Right kidney (tissue), 1 donor: ENCODE measurements at regions not wholly inside any gene's neighbourhood (a gene's known extent, or its start where the extent isn't known, plus 50 kb on each side); places are given as distances from the start of the nearest gene placed in this dataset.

Experiments
- DNase-seq: peaks from one replicate; pipeline ENCODE4 v3.0.0-alpha.2; 2016

- DNase-seq, result no peak
Measured at GRCh38 chr13:76656056-76656455, 230.1 kb downstream of the KCTD12 start.

- DNase-seq, result no peak
Measured at GRCh38 chr13:76654263-76654662, 231.9 kb downstream of the KCTD12 start.

GRCh38 chr13:76651286-76651685 is 234.9 kb downstream of the KCTD12 start:
- DNase-seq, result no peak

DNA sequence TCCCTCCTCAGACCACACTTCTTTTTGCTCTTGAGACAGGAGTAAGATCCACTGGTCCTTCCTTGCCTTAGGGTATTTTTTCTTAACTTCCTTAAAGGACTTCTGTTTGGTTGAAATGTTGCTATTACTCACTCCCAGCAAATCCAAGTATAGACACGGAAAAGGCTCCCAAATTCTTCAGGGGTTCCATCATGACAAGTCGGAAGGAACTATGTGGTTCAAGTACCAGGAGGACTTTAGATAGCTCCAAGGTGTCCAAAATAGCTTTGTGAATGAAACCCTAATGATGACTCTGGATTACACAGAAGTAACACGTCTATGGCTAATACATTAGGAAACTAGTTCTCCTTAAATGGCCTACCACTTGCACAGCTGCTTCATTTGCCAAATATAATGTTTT is 238.7 kb downstream of the KCTD12 start:
- DNase-seq, result no peak

DNA sequence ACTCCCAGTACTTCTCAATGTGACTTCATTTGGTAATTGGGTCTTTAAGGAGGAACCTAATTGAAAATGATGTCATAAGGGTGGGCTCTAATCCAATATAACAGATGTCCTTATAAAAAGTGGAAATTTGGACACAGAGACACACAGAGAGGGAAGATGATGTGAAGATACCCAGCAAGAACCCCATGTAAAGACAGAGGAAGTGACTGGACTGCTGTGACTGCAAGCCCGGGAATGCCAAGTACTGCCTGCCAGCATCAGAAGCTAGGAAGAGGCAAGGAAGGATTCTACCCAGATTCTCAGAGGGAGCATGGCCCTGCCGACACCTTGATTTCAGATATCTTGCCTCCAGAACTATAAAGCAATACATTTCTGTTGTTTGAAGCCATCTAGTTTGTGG is 239.3 kb downstream of the KCTD12 start:
- DNase-seq, result no peak

- no peak for DNase-seq
Measured at GRCh38 chr13:76645632-76646031, 240.6 kb downstream of the KCTD12 start.

DNA sequence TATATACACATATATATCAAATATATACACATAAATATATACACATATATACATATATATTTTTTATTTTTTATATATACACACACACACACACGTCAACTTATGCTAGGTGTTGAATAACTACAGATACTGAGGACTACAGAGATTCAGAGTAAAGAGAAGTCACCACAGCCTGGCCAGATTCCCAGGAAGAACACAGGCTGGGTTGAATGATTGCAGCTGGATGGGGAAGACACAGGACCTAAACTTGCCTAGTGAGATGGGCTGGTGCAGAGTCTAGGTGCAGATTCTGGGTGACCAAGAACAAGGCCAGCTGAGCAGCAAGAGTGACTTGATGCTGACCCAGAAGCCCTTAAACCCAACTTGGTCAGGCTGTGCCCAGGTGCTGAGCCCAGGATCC is 241.3 kb downstream of the KCTD12 start:
- DNase-seq, result no peak

DNA sequence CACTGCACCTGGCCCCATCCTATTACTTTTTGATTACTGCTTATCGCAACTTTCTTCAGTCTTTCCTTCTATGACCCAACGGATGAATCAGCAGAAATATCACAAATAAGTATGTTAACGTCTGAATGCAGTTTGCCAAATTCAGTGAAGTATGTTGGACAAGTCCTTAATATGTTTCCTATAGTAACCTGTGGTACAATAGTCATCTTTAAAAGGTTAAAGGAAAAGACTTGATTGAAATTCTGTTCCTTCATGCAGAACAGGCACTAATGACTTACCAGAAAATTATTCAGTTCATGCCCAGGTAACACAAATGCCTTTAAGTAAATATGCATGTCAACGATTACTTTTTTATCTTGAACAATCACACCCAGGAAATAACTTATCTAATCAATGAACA is 242.6 kb downstream of the KCTD12 start:
- DNase-seq, result no peak

DNA sequence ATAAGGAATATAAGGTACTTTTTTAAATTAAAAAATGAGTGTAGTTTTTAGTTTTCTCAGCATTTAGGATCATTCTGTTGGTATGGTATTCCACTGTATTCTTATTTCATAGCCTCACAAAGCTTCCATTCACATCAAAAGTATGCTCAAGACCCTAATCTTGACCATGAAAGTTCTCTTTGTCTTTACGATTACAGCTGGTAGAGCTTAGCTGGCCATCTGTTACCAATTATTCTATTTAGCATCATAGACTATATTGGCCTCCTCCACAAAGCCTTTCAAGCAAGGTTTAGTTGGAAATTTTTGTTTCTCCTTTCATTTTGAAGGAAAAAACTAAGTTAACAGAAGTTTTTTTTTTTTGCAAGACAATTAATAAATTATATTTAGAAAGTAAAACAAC is 245.1 kb downstream of the KCTD12 start:
- DNase-seq, result no peak

GRCh38 chr13:76638882-76639281 is 247.3 kb downstream of the KCTD12 start:
- DNase-seq, result no peak

DNA sequence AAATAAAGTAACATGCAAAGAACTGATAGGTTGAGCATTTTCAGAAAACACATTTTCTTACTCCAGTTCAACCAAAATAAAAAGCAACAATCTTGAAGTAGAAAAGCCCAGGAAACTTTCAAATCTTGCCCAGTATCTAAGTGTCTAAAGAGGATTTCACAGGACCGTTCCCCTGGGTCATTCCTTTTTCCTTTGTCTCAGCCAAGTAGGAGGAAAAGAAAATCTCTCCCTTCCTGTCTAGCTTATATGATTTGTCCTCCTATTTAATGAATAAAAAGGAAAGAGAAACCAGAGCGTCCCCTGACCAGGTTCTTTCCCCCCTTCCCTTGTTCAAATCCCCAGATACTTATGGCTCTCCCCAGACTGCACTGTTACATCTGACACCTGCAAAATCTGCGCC is 248.0 kb downstream of the KCTD12 start:
- no peak for DNase-seq

- no peak for DNase-seq
Measured at GRCh38 chr13:76637641-76638141, 248.5 kb downstream of the KCTD12 start.

DNA sequence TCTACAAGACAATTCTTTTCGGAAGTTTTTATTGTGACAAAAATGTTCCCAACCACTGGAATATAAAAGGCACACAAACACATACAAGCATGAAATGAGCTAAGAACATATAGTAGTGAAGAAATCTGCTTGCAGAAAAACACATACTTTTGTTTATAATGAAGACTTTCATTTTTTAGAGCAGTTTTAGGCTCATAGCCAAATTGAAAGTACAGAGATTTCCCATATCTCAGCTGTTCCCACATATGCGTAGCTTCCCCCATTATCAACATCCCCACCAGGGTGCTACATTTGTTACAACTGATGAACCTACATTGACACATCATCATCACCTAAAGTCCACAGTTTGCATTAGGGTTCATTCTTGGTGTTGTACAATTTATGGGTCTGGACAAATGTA is 249.4 kb downstream of the KCTD12 start:
- no peak for DNase-seq

GRCh38 chr13:76635232-76636230 is 250.7 kb downstream of the KCTD12 start:
- no peak for DNase-seq

GRCh38 chr13:76634431-76635191 is 251.6 kb downstream of the KCTD12 start:
- no peak for DNase-seq

DNA sequence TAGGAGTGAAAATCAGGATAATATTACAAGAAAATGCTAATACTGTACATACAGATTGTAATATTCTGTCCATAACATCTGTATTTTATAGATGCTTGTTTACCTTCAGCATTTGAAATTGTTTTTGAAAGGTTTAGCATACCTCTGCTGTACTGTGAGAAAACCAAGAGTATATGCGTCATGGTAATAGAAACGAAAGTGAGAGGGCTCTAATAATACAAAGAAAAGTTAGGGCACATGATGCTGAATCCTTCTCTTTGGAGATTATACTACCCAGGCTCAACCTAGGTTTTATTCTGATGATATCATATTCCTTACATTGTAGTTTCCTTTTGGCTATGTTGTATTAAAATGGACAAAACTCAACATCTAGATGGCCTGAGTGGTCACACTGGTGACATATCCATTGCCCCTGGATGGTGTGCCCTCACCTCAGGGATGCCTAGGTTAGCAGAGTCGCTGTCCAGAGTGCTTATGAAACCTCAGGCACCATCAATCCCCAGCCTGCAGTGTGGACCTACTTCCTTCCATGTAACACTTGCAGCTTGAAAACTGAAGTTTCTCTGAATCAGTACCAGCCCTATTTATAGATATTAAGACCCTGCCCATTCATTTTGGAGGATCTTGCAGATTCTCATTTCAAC is 253.7 kb downstream of the KCTD12 start:
- no peak for DNase-seq

- DNase-seq, result no peak
Measured at GRCh38 chr13:76630629-76631230, 255.5 kb downstream of the KCTD12 start.

GRCh38 chr13:76622315-76623040 is 263.7 kb downstream of the KCTD12 start:
- DNase-seq, result no peak

- no peak for DNase-seq
Measured at GRCh38 chr13:76621705-76622104, 264.5 kb downstream of the KCTD12 start.

GRCh38 chr13:76620036-76620435 is 266.2 kb downstream of the KCTD12 start:
- DNase-seq, result no peak

DNA sequence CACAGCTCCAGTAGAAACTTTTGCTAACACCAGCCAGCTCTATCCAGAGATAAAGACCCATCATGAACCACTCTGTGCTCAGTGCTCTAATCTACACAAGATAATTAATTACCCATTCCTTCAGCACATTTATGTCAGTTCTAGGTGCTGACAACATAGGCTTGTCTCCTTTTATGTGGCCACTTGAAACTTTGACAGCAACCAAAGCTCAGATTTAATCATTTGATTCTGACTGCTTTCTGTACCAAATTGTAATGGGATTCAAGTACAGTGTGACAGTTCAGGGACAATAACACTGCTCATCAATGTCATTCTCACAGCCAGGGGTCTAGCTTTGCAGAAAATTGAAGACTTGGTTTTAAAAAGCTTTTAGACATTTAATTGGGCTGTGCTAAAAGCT is 266.6 kb downstream of the KCTD12 start:
- DNase-seq, result no peak
